GM12878 (cell line): ENCODE measurements at regions not wholly inside any gene's neighbourhood (a gene's known extent, or its start where the extent isn't known, plus 50 kb on each side); places are given as distances from the start of the nearest gene placed in this dataset.

ENCODE experiments used
- ATAC-seq: fragments of 200-7000 bp; cut with Tn5 transposase; 3 replicates; pipeline ENCODE4 v1.9.1; 2020; ENCODE audit warnings: mild to moderate bottlenecking, moderate library complexity
- BruUV-seq: library from RNA; stranded (reverse); fragments of 400-500 nt; replicated peaks from 2 replicates; lab custom pipeline; 2021; lab: Mats Ljungman, UMichigan
- CTCF ChIA-PET: fragments of 300-600 bp; sonication (Branson Sonifier 250); formaldehyde crosslinking; extraction: SDS; loops from one replicate; lab custom pipeline; 2021; ENCODE audit warnings: inconsistent platforms; lab: Yijun Ruan, JAX
- POLR2A ChIA-PET: fragments of 350-600 bp; formaldehyde crosslinking; extraction: SDS; loops from one replicate; lab custom pipeline; 2021; ENCODE audit warnings: inconsistent platforms; lab: Charles Lee
- RAD21 ChIA-PET: fragments of 300-600 bp; sonication (Branson Sonifier 250); formaldehyde crosslinking; loops from one replicate; lab custom pipeline; 2023; ENCODE audit warnings: antibody characterized with exemption; ENCODE audit not compliant: unreplicated experiment; lab: Charles Lee
- SMC1A ChIA-PET: fragments of 300-600 bp; sonication (Branson Sonifier 250); formaldehyde crosslinking; loops from one replicate; lab custom pipeline; 2023; ENCODE audit not compliant: unreplicated experiment, uncharacterized antibody; lab: Charles Lee
- DNase-seq: peaks from one replicate; pipeline ENCODE4 v3.0.0-alpha.2; 2011; ENCODE audit warnings: low read depth, low spot score
- FAIRE-seq: peaks from 3 replicates; lab custom pipeline; 2011; peaks lifted over from hg19 to GRCh38; lab: Jason Lieb, UNC
- H2AFZ ChIP-seq: 2 replicates; pipeline ENCODE4 v1.6.0; 2011; ENCODE audit warnings: low read depth, low read length, control low read depth; ENCODE audit not compliant: control insufficient read depth
- H3K27ac ChIP-seq: 2 replicates; pipeline ENCODE4 v1.5.1; 2011; ENCODE audit warnings: control low read depth; ENCODE audit not compliant: control insufficient read depth, insufficient read depth
- H3K27me3 ChIP-seq, 2 experiments: replicated peaks in 1 of 2; 2 replicates each; pipeline versions ENCODE4 v1.6.0 to v1.6.1; 2011; ENCODE audit warnings: low read length in 1 of 2; ENCODE audit not compliant: control insufficient read depth in 2 of 2, insufficient read depth in 2 of 2
- H3K36me3 ChIP-seq, 2 experiments: 2 replicates each; pipeline ENCODE4 v1.5.1; 2011; ENCODE audit warnings: low read length in 1 of 2; ENCODE audit not compliant: control insufficient read depth in 2 of 2, insufficient read depth in 2 of 2
- H3K4me1 ChIP-seq: 2 replicates; pipeline ENCODE4 v1.6.1; 2011; ENCODE audit warnings: mild to moderate bottlenecking, low read length, moderate library complexity, mixed read lengths; ENCODE audit not compliant: control insufficient read depth, insufficient read depth
- H3K4me2 ChIP-seq: 2 replicates; pipeline ENCODE4 v1.6.0; 2011; ENCODE audit warnings: control low read depth; ENCODE audit not compliant: control insufficient read depth, insufficient read depth
- H3K4me3 ChIP-seq: fragments of 200-600 bp; sonication (generic); 2 replicates; pipeline ENCODE4 v1.5.1; 2016
- H3K79me2 ChIP-seq: 2 replicates; pipeline ENCODE4 v1.6.0; 2011; ENCODE audit warnings: low read length; ENCODE audit not compliant: control insufficient read depth, insufficient read depth
- H3K9ac ChIP-seq: 2 replicates; pipeline ENCODE4 v1.8.0; 2011; ENCODE audit warnings: low read length, control low read depth, mixed read lengths; ENCODE audit not compliant: control insufficient read depth, insufficient read depth
- H3K9me3 ChIP-seq: replicated peaks from 3 replicates; pipeline ENCODE4 v1.5.1; 2011; ENCODE audit warnings: mild to moderate bottlenecking, low read length; ENCODE audit not compliant: control insufficient read depth, insufficient read depth
- H4K20me1 ChIP-seq: 2 replicates; pipeline ENCODE4 v1.6.0; 2011; ENCODE audit not compliant: control insufficient read depth, insufficient read depth
- ZNF274 ChIP-seq: IDR thresholded peaks from one replicate; pipeline ENCODE4 v1.8.0; 2011; ENCODE audit not compliant: insufficient read length, insufficient read depth
- WGBS: methylation state at CpG from one replicate; pipeline ENCODE4 v1.1.6; 2016; ENCODE audit warnings: low lambda C conversion rate; ENCODE audit not compliant: insufficient replicate concordance, insufficient coverage; ENCODE audit errors: missing lambda C conversion rate; 5-methylcytosine and 5-hydroxymethylcytosine counted together
- in situ Hi-C: fragments of 300-500 bp; cut with MboI; formaldehyde crosslinking; loops from 9 replicates; pipeline ENCODE4 v1.14.3; 2018; ENCODE audit warnings: mixed read lengths
- intact Hi-C: fragments of 100-400 bp; cut with micrococcal nuclease; formaldehyde crosslinking; loops from one replicate; pipeline ENCODE4 v1.14.2; 2022; ENCODE audit not compliant: unreplicated experiment
- TF ChIP-seq, protein P1 (sequence below), 3 experiments: IDR thresholded peaks in 2 of 3; conservative IDR thresholded peaks in 1 of 3; 2 replicates each; pipeline ENCODE4 v1.5.1; 2011; ENCODE audit warnings: low read depth in 3 of 3, low read length in 3 of 3, mild to moderate bottlenecking in 3 of 3, control low read depth in 2 of 3, moderate library complexity in 2 of 3, inconsistent platforms in 1 of 3, mixed read lengths in 1 of 3; ENCODE audit not compliant: control insufficient read depth in 2 of 3, insufficient read depth in 1 of 3; ENCODE audit errors: extremely low read depth in 1 of 3
- TF ChIP-seq, protein P2 (sequence below): fragments of 150-350 bp; IDR thresholded peaks from 2 replicates; pipeline ENCODE4 v1.6.1; 2014; ENCODE audit warnings: mild to moderate bottlenecking, low read depth, low read length

DNA sequence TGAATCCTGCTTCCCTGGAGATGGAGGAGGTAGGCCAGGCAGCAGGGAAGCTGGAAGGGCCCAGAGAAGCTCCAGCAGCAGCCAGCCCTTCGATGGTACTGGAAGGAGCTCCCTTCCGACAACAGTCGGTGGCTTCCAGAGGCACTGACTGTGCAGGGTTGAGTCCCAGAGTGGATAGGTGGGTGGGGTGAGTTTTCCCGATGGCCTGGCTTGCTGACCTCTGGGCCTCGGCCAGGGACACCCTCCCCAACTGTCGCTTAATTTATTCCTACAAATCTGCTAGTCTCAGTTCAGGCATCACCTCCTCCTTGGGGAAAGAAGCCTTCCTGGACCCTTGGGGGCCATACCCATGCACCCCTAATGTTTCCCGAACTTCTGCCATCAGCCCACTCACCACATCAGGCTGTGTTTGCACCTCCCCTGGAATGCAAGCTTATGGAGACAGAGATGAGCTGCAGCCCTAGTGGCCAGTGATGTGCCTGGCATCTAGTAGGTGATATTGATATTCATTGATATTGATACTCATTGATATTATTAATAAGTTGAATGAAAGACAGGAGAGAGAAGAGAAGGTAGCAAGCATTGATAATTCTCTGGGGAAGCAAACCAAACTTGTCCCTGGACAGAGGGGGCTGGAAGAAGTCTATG lies 104.6 kb upstream of the BOD1 start:
- H3K9me3 ChIP-seq, result no peaks in the 10 kb centered on the region
- FAIRE-seq (no peak), ATAC-seq (no peak), DNase-seq (no peak)
- H3K4me1 ChIP-seq, result no peaks in the 10 kb centered on the region
- ChIA-PET CTCF (interaction anchor here (1.0 kb wide), 1 partner anchor 11 kb away, joined by 3 read pairs; no protein-coding TSS in a partner anchor), RAD21 (no interaction called here), POLR2A (no interaction called here), SMC1A (interaction anchor here (1.4 to 2.1 kb wide), 2 partner anchors 10 to 204 kb away, joined by 4 to 7 read pairs; no protein-coding TSS in a partner anchor)
- TF ChIP-seq, protein P1, sequence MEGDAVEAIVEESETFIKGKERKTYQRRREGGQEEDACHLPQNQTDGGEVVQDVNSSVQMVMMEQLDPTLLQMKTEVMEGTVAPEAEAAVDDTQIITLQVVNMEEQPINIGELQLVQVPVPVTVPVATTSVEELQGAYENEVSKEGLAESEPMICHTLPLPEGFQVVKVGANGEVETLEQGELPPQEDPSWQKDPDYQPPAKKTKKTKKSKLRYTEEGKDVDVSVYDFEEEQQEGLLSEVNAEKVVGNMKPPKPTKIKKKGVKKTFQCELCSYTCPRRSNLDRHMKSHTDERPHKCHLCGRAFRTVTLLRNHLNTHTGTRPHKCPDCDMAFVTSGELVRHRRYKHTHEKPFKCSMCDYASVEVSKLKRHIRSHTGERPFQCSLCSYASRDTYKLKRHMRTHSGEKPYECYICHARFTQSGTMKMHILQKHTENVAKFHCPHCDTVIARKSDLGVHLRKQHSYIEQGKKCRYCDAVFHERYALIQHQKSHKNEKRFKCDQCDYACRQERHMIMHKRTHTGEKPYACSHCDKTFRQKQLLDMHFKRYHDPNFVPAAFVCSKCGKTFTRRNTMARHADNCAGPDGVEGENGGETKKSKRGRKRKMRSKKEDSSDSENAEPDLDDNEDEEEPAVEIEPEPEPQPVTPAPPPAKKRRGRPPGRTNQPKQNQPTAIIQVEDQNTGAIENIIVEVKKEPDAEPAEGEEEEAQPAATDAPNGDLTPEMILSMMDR (IDR thresholded peaks at IDR 0.05 in 2 of 3, conservative IDR thresholded peaks at IDR 0.05 in 1 of 3; ENCODE audit: control insufficient read depth in 2 of 3, extremely low read depth in 1 of 3, insufficient read depth in 1 of 3, low read depth in 3 of 3, low read length in 3 of 3), result 0 out of 6 replicates have a peak, but pooled peaks of 1 of the 3 experiments have one; percentile 3
- TF ChIP-seq, protein P2, sequence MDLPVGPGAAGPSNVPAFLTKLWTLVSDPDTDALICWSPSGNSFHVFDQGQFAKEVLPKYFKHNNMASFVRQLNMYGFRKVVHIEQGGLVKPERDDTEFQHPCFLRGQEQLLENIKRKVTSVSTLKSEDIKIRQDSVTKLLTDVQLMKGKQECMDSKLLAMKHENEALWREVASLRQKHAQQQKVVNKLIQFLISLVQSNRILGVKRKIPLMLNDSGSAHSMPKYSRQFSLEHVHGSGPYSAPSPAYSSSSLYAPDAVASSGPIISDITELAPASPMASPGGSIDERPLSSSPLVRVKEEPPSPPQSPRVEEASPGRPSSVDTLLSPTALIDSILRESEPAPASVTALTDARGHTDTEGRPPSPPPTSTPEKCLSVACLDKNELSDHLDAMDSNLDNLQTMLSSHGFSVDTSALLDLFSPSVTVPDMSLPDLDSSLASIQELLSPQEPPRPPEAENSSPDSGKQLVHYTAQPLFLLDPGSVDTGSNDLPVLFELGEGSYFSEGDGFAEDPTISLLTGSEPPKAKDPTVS, result no peak
- TF ChIP-seq ZNF274, result no peak
- H3K36me3 ChIP-seq, result no peaks in the 10 kb centered on the region
- no peaks in the 10 kb centered on the region for H4K20me1 ChIP-seq
- in situ Hi-C loops, result no loop called here
- no peak overlapping the region for H3K4me3 ChIP-seq
- H3K9ac ChIP-seq, result no peak overlapping the region
- no peaks in the 10 kb centered on the region for H3K27me3 ChIP-seq
- no peak overlapping the region for H3K27ac ChIP-seq
- no peak overlapping the region for H2AFZ ChIP-seq
- intact Hi-C loops, result no loop called here
- BruUV-seq, result no TSS peak
- WGBS, result 58% methylated on average over 7 of the region's 7 CpGs
- no peaks in the 10 kb centered on the region for H3K79me2 ChIP-seq
- no peak overlapping the region for H3K4me2 ChIP-seq
